ENCODE measurements at regions not wholly inside any gene's neighbourhood (a gene's known extent, or its start where the extent isn't known, plus 50 kb on each side); places are given as distances from the start of the nearest gene placed in this dataset.
A peak's percentile ranks its signal among the peaks of the same experiment; 100 is the strongest.

DNA sequence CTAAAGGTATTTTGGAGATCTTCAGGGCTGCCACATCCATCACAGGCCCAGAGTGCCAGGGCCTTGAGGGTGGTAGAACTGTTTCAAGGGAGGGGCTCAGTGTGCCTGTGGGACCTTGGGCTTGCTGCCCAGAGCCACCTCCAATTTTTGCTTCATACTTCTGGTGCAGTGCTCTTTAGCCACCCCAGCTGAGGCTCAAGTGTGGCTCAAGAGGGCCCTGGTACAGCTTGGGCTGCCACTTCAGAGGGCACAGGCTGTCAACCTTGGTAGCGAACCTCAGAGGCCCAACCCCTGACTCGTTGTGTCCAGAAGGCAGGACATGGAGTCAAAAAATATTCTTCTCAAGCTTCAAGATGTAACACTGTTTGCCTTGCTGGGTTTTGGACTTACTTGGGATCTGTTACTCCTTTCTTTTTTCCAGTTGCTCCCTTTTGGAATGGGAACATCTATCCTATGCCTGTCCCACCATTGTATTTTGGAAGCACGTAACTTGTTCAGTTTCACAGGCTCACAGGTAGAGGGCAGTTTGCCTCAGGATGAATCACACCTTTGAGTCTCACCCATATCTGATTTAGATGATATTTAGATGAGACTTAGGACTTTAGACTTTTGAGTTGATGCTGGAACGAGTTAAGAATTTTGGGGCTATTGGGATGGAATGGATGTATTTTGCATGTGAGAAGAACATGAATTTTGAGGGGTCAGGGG, 224.8 kb downstream of the RPS24 start:
- Histone ChIP-seq H3K79me2 (ENCODE audit: control insufficient read depth, insufficient read depth, low read length) (no peaks in the 10 kb centered on the region), H3K4me1 (ENCODE audit: control insufficient read depth, low read depth, low read length) (no peaks in the 10 kb centered on the region), H2BK15ac (replicated peaks; ENCODE audit: low read depth) (no peak overlapping the region), H3K36me3 (ENCODE audit: control insufficient read depth, insufficient read depth, low read length) (no peaks in the 10 kb centered on the region), H2AK5ac (ENCODE audit: low read length) (no peak overlapping the region), H4K8ac (ENCODE audit: low read depth, low read length) (no peak overlapping the region), H3K4ac (ENCODE audit: low read depth, low read length) (no peak overlapping the region), H4K5ac (ENCODE audit: low read length) (no peak overlapping the region), H3K27me3 (ENCODE audit: insufficient read depth, low read length, poor library complexity) (no peaks in the 10 kb centered on the region), H3K56ac (ENCODE audit: low read length) (no peak overlapping the region), H3K4me3 (ENCODE audit: low read length) (no peak overlapping the region), H3K79me1 (ENCODE audit: low read length) (no peaks in the 10 kb centered on the region), H3K18ac (ENCODE audit: low read length) (no peak overlapping the region), H2BK120ac (ENCODE audit: low read depth, low read length) (no peak overlapping the region), H3K23ac (ENCODE audit: low read length) (no peak overlapping the region), H3K27ac (ENCODE audit: low read depth, low read length) (no peak overlapping the region), H3K9ac (ENCODE audit: low read length) (no peak overlapping the region), H3K4me2 (ENCODE audit: low read length) (no peak overlapping the region), H2BK5ac (ENCODE audit: low read length) (no peak overlapping the region)
- no CpG with 5 or more reads among the region's 4 CpGs for WGBS (ENCODE audit: extremely low coverage, insufficient coverage, low lambda C conversion rate)
- DNase-seq, result peak; percentile 39

DNA sequence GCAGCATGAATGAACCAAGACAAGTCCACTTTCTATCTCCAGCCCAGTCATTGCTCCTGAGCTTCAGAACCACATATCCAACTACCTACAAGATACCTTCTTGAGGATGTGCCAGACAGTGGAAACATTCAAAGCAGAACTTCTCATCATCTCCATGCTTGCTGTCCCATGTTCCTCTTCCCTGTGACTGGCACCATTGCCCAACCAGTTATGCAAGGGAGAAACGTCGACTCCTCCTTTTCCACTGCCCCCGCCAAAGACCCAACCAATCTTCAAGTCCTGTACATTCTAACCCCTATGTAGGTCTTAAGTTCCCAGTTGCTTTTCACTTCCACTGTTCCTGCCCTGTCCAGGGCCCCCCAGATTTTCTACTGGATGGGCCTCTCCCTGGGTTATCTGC, 225.7 kb downstream of the RPS24 start:
- Histone ChIP-seq H3K23ac (ENCODE audit: low read length) (no peak overlapping the region), H2AK5ac (ENCODE audit: low read length) (no peak overlapping the region), H3K27me3 (ENCODE audit: insufficient read depth, low read length, poor library complexity) (no peaks in the 10 kb centered on the region), H3K4ac (ENCODE audit: low read depth, low read length) (no peak overlapping the region), H3K36me3 (ENCODE audit: control insufficient read depth, insufficient read depth, low read length) (no peaks in the 10 kb centered on the region), H4K5ac (ENCODE audit: low read length) (no peak overlapping the region), H3K56ac (ENCODE audit: low read length) (no peak overlapping the region), H3K4me3 (ENCODE audit: low read length) (no peak overlapping the region), H3K79me2 (ENCODE audit: control insufficient read depth, insufficient read depth, low read length) (no peaks in the 10 kb centered on the region), H3K79me1 (ENCODE audit: low read length) (no peaks in the 10 kb centered on the region), H4K8ac (ENCODE audit: low read depth, low read length) (no peak overlapping the region), H3K9ac (ENCODE audit: low read length) (no peak overlapping the region), H3K4me2 (ENCODE audit: low read length) (no peak overlapping the region), H3K4me1 (ENCODE audit: control insufficient read depth, low read depth, low read length) (no peaks in the 10 kb centered on the region), H3K27ac (ENCODE audit: low read depth, low read length) (no peak overlapping the region), H3K18ac (ENCODE audit: low read length) (no peak overlapping the region), H2BK5ac (ENCODE audit: low read length) (no peak overlapping the region), H2BK120ac (ENCODE audit: low read depth, low read length) (no peak overlapping the region), H2BK15ac (replicated peaks; ENCODE audit: low read depth) (no peak overlapping the region)
- no peak for DNase-seq
- WGBS (ENCODE audit: extremely low coverage, insufficient coverage, low lambda C conversion rate), result no CpG with 5 or more reads among the region's 3 CpGs

DNA sequence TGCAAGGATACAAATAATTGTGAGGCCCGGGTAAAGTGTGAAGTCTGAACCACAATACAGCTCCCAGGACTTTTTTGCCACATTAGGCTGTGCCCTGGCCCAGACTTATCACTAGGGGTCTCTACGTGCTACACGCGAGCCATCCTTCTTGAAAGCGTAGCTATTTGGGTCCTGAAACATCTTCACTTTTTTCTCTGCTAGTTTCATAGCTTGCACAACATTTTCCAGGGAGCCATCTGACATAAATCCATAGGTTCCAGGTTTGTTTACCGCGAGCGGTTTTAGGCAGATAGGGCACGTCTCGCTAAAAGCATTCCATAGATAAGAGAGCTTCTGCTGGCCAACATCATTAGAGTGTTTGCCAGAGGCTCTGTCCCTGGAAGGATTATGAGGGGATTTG, 226.5 kb downstream of the RPS24 start:
- H2BK5ac ChIP-seq (ENCODE audit: low read length), result no peak overlapping the region
- no peak overlapping the region for H4K8ac ChIP-seq (ENCODE audit: low read depth, low read length)
- H3K27ac ChIP-seq (ENCODE audit: low read depth, low read length), result no peak overlapping the region
- H3K36me3 ChIP-seq (ENCODE audit: control insufficient read depth, insufficient read depth, low read length), result no peaks in the 10 kb centered on the region
- no peak overlapping the region for H2AK5ac ChIP-seq (ENCODE audit: low read length)
- H3K18ac ChIP-seq (ENCODE audit: low read length), result no peak overlapping the region
- H3K56ac ChIP-seq (ENCODE audit: low read length), result no peak overlapping the region
- H3K4me1 ChIP-seq (ENCODE audit: control insufficient read depth, low read depth, low read length), result no peaks in the 10 kb centered on the region
- H2BK15ac ChIP-seq (replicated peaks; ENCODE audit: low read depth), result no peak overlapping the region
- no peak overlapping the region for H2BK120ac ChIP-seq (ENCODE audit: low read depth, low read length)
- peak; percentile 80 for DNase-seq
- no peaks in the 10 kb centered on the region for H3K27me3 ChIP-seq (ENCODE audit: insufficient read depth, low read length, poor library complexity)
- H4K5ac ChIP-seq (ENCODE audit: low read length), result no peak overlapping the region
- H3K9ac ChIP-seq (ENCODE audit: low read length), result no peak overlapping the region
- no peak overlapping the region for H3K23ac ChIP-seq (ENCODE audit: low read length)
- H3K4me2 ChIP-seq (ENCODE audit: low read length), result no peak overlapping the region
- H3K4ac ChIP-seq (ENCODE audit: low read depth, low read length), result no peak overlapping the region
- no peak overlapping the region for H3K4me3 ChIP-seq (ENCODE audit: low read length)
- WGBS (ENCODE audit: extremely low coverage, insufficient coverage, low lambda C conversion rate), result no CpG with 5 or more reads among the region's 10 CpGs
- H3K79me2 ChIP-seq (ENCODE audit: control insufficient read depth, insufficient read depth, low read length), result no peaks in the 10 kb centered on the region
- H3K79me1 ChIP-seq (ENCODE audit: low read length), result no peaks in the 10 kb centered on the region

DNA sequence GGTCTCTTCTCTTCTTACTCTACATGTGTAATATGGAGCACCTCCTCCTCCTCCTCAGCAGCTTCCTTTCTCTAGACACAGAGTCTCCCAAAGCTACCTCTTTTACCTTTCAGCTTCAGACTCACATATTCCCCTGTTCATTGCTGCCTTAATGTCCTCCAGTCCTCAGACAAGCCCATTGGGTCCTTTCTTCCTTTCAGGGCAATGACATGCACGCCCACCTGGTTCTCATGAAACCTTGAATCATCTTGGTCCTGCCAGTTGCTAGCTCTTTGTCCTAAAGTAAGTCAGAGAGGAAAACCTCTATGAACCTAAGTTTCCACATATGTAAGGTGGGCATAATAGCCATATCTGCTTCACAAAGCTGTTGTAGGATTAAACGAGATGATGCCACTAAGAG, 227.0 kb downstream of the RPS24 start:
- Histone ChIP-seq H2BK120ac (ENCODE audit: low read depth, low read length) (no peak overlapping the region), H2BK5ac (ENCODE audit: low read length) (no peak overlapping the region), H3K27me3 (ENCODE audit: insufficient read depth, low read length, poor library complexity) (no peaks in the 10 kb centered on the region), H3K4me2 (ENCODE audit: low read length) (no peak overlapping the region), H3K36me3 (ENCODE audit: control insufficient read depth, insufficient read depth, low read length) (no peaks in the 10 kb centered on the region), H3K56ac (ENCODE audit: low read length) (no peak overlapping the region), H3K4ac (ENCODE audit: low read depth, low read length) (no peak overlapping the region), H3K18ac (ENCODE audit: low read length) (no peak overlapping the region), H3K23ac (ENCODE audit: low read length) (no peak overlapping the region), H4K5ac (ENCODE audit: low read length) (no peak overlapping the region), H2BK15ac (replicated peaks; ENCODE audit: low read depth) (no peak overlapping the region), H3K9ac (ENCODE audit: low read length) (no peak overlapping the region), H3K4me1 (ENCODE audit: control insufficient read depth, low read depth, low read length) (no peaks in the 10 kb centered on the region), H3K4me3 (ENCODE audit: low read length) (no peak overlapping the region), H3K79me1 (ENCODE audit: low read length) (no peaks in the 10 kb centered on the region), H3K79me2 (ENCODE audit: control insufficient read depth, insufficient read depth, low read length) (no peaks in the 10 kb centered on the region), H2AK5ac (ENCODE audit: low read length) (no peak overlapping the region), H4K8ac (ENCODE audit: low read depth, low read length) (no peak overlapping the region), H3K27ac (ENCODE audit: low read depth, low read length) (no peak overlapping the region)
- WGBS (ENCODE audit: extremely low coverage, insufficient coverage, low lambda C conversion rate), result no CpG with 5 or more reads among the region's 2 CpGs
- no peak for DNase-seq

DNA sequence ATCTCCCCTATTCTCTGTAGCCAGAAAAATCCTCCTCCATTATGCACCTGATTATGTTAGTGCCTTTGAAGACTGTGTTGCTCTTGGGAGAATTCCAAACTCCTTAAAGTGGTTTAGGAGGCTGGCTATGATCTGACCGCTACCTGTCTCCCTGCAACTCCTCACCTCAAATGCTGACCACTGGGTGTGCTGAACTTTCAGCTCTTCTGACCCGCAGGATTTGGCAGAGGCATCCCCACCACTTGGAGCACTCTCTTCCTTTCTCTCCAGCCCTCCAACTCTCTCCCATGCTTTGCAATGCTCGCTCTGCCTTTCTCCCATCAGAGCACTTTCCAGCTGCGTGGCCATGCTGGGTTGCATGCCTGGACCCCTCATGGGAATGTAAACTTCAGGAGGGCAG, 227.6 kb downstream of the RPS24 start:
- H3K36me3 ChIP-seq (ENCODE audit: control insufficient read depth, insufficient read depth, low read length), result no peaks in the 10 kb centered on the region
- H3K56ac ChIP-seq (ENCODE audit: low read length), result no peak overlapping the region
- H2BK120ac ChIP-seq (ENCODE audit: low read depth, low read length), result no peak overlapping the region
- no peak overlapping the region for H3K4ac ChIP-seq (ENCODE audit: low read depth, low read length)
- no CpG with 5 or more reads among the region's 4 CpGs for WGBS (ENCODE audit: extremely low coverage, insufficient coverage, low lambda C conversion rate)
- no peaks in the 10 kb centered on the region for H3K79me1 ChIP-seq (ENCODE audit: low read length)
- no peak overlapping the region for H2BK15ac ChIP-seq (replicated peaks; ENCODE audit: low read depth)
- no peaks in the 10 kb centered on the region for H3K4me1 ChIP-seq (ENCODE audit: control insufficient read depth, low read depth, low read length)
- H2BK5ac ChIP-seq (ENCODE audit: low read length), result no peak overlapping the region
- no peak overlapping the region for H3K23ac ChIP-seq (ENCODE audit: low read length)
- H2AK5ac ChIP-seq (ENCODE audit: low read length), result no peak overlapping the region
- no peaks in the 10 kb centered on the region for H3K79me2 ChIP-seq (ENCODE audit: control insufficient read depth, insufficient read depth, low read length)
- no peaks in the 10 kb centered on the region for H3K27me3 ChIP-seq (ENCODE audit: insufficient read depth, low read length, poor library complexity)
- no peak overlapping the region for H4K5ac ChIP-seq (ENCODE audit: low read length)
- H3K4me3 ChIP-seq (ENCODE audit: low read length), result no peak overlapping the region
- H3K9ac ChIP-seq (ENCODE audit: low read length), result no peak overlapping the region
- H3K18ac ChIP-seq (ENCODE audit: low read length), result no peak overlapping the region
- H3K27ac ChIP-seq (ENCODE audit: low read depth, low read length), result no peak overlapping the region
- no peak overlapping the region for H4K8ac ChIP-seq (ENCODE audit: low read depth, low read length)
- no peak for DNase-seq
- H3K4me2 ChIP-seq (ENCODE audit: low read length), result no peak overlapping the region

DNA sequence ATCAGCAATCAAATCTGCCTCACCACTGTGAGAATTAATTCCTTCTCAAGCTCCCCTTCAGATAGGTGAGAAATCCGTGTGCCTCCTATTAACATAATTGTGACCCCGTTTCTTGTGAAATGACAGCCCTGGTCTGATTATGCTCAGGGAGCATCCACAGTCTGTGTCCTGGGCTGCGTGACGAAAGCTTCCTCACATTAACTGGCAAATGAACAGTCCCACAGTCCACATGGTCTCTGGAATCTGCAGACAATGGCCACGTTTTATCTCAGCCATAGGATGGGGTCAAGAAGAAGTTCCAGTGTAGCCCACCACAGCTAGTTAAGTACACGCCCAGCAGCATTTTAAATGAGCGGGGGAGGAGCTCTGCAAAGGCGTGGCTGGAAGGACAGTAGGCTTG, 229.2 kb downstream of the RPS24 start:
- Histone ChIP-seq H3K27me3 (ENCODE audit: insufficient read depth, low read length, poor library complexity) (no peaks in the 10 kb centered on the region), H2BK120ac (ENCODE audit: low read depth, low read length) (no peak overlapping the region), H3K4ac (ENCODE audit: low read depth, low read length) (no peak overlapping the region), H4K8ac (ENCODE audit: low read depth, low read length) (no peak overlapping the region), H3K9ac (ENCODE audit: low read length) (no peak overlapping the region), H3K79me2 (ENCODE audit: control insufficient read depth, insufficient read depth, low read length) (no peaks in the 10 kb centered on the region), H3K23ac (ENCODE audit: low read length) (no peak overlapping the region), H3K36me3 (ENCODE audit: control insufficient read depth, insufficient read depth, low read length) (no peaks in the 10 kb centered on the region), H3K4me2 (ENCODE audit: low read length) (no peak overlapping the region), H3K18ac (ENCODE audit: low read length) (no peak overlapping the region), H3K4me1 (ENCODE audit: control insufficient read depth, low read depth, low read length) (no peaks in the 10 kb centered on the region), H3K4me3 (ENCODE audit: low read length) (no peak overlapping the region), H4K5ac (ENCODE audit: low read length) (no peak overlapping the region), H2AK5ac (ENCODE audit: low read length) (no peak overlapping the region), H2BK5ac (ENCODE audit: low read length) (no peak overlapping the region), H3K27ac (ENCODE audit: low read depth, low read length) (no peak overlapping the region), H3K56ac (ENCODE audit: low read length) (no peak overlapping the region), H3K79me1 (ENCODE audit: low read length) (no peaks in the 10 kb centered on the region), H2BK15ac (replicated peaks; ENCODE audit: low read depth) (no peak overlapping the region)
- DNase-seq, result no peak
- WGBS (ENCODE audit: extremely low coverage, insufficient coverage, low lambda C conversion rate), result no CpG with 5 or more reads among the region's 8 CpGs

Data from mesendoderm (in vitro differentiated cells).